GM12878 (cell line): ENCODE measurements at regions not wholly inside any gene's neighbourhood (a gene's known extent, or its start where the extent isn't known, plus 50 kb on each side); places are given as distances from the start of the nearest gene placed in this dataset.

ENCODE experiments used
- ATAC-seq: fragments of 200-7000 bp; cut with Tn5 transposase; 3 replicates; pipeline ENCODE4 v1.9.1; 2020; ENCODE audit warnings: mild to moderate bottlenecking, moderate library complexity
- BruUV-seq: library from RNA; stranded (reverse); fragments of 400-500 nt; replicated peaks from 2 replicates; lab custom pipeline; 2021; lab: Mats Ljungman, UMichigan
- CTCF ChIA-PET: fragments of 300-600 bp; sonication (Branson Sonifier 250); formaldehyde crosslinking; extraction: SDS; loops from one replicate; lab custom pipeline; 2021; ENCODE audit warnings: inconsistent platforms; lab: Yijun Ruan, JAX
- POLR2A ChIA-PET: fragments of 350-600 bp; formaldehyde crosslinking; extraction: SDS; loops from one replicate; lab custom pipeline; 2021; ENCODE audit warnings: inconsistent platforms; lab: Charles Lee
- RAD21 ChIA-PET: fragments of 300-600 bp; sonication (Branson Sonifier 250); formaldehyde crosslinking; loops from one replicate; lab custom pipeline; 2023; ENCODE audit warnings: antibody characterized with exemption; ENCODE audit not compliant: unreplicated experiment; lab: Charles Lee
- SMC1A ChIA-PET: fragments of 300-600 bp; sonication (Branson Sonifier 250); formaldehyde crosslinking; loops from one replicate; lab custom pipeline; 2023; ENCODE audit not compliant: unreplicated experiment, uncharacterized antibody; lab: Charles Lee
- DNase-seq: peaks from one replicate; pipeline ENCODE4 v3.0.0-alpha.2; 2011; ENCODE audit warnings: low read depth, low spot score
- FAIRE-seq: peaks from 3 replicates; lab custom pipeline; 2011; peaks lifted over from hg19 to GRCh38; lab: Jason Lieb, UNC
- H2AFZ ChIP-seq: 2 replicates; pipeline ENCODE4 v1.6.0; 2011; ENCODE audit warnings: low read depth, low read length, control low read depth; ENCODE audit not compliant: control insufficient read depth
- H3K27ac ChIP-seq: 2 replicates; pipeline ENCODE4 v1.5.1; 2011; ENCODE audit warnings: control low read depth; ENCODE audit not compliant: control insufficient read depth, insufficient read depth
- H3K27me3 ChIP-seq, 2 experiments: replicated peaks in 1 of 2; 2 replicates each; pipeline versions ENCODE4 v1.6.0 to v1.6.1; 2011; ENCODE audit warnings: low read length in 1 of 2; ENCODE audit not compliant: control insufficient read depth in 2 of 2, insufficient read depth in 2 of 2
- H3K36me3 ChIP-seq, 2 experiments: 2 replicates each; pipeline ENCODE4 v1.5.1; 2011; ENCODE audit warnings: low read length in 1 of 2; ENCODE audit not compliant: control insufficient read depth in 2 of 2, insufficient read depth in 2 of 2
- H3K4me1 ChIP-seq: 2 replicates; pipeline ENCODE4 v1.6.1; 2011; ENCODE audit warnings: mild to moderate bottlenecking, low read length, moderate library complexity, mixed read lengths; ENCODE audit not compliant: control insufficient read depth, insufficient read depth
- H3K4me2 ChIP-seq: 2 replicates; pipeline ENCODE4 v1.6.0; 2011; ENCODE audit warnings: control low read depth; ENCODE audit not compliant: control insufficient read depth, insufficient read depth
- H3K4me3 ChIP-seq: fragments of 200-600 bp; sonication (generic); 2 replicates; pipeline ENCODE4 v1.5.1; 2016
- H3K79me2 ChIP-seq: 2 replicates; pipeline ENCODE4 v1.6.0; 2011; ENCODE audit warnings: low read length; ENCODE audit not compliant: control insufficient read depth, insufficient read depth
- H3K9ac ChIP-seq: 2 replicates; pipeline ENCODE4 v1.8.0; 2011; ENCODE audit warnings: low read length, control low read depth, mixed read lengths; ENCODE audit not compliant: control insufficient read depth, insufficient read depth
- H3K9me3 ChIP-seq: replicated peaks from 3 replicates; pipeline ENCODE4 v1.5.1; 2011; ENCODE audit warnings: mild to moderate bottlenecking, low read length; ENCODE audit not compliant: control insufficient read depth, insufficient read depth
- H4K20me1 ChIP-seq: 2 replicates; pipeline ENCODE4 v1.6.0; 2011; ENCODE audit not compliant: control insufficient read depth, insufficient read depth
- IRF4 ChIP-seq: IDR thresholded peaks from 2 replicates; pipeline ENCODE4 v1.6.1; 2011; ENCODE audit warnings: low read depth, low read length
- NRF1 ChIP-seq: conservative IDR thresholded peaks from 2 replicates; pipeline ENCODE4 v1.6.1; 2011; ENCODE audit warnings: mild to moderate bottlenecking, low read depth, low read length, improper control_type of control experiment
- RCOR1 ChIP-seq: conservative IDR thresholded peaks from 2 replicates; pipeline ENCODE4 v1.6.1; 2012; ENCODE audit warnings: low read depth, low read length, improper control_type of control experiment
- RUNX3 ChIP-seq: IDR thresholded peaks from 2 replicates; pipeline ENCODE4 v1.6.1; 2012; ENCODE audit warnings: low read length, inconsistent platforms
- SMARCA5 ChIP-seq: fragments of 450-650 bp; IDR thresholded peaks from 2 replicates; pipeline ENCODE4 v1.6.1; 2017; ENCODE audit warnings: mild to moderate bottlenecking
- TCF12 ChIP-seq: IDR thresholded peaks from 2 replicates; pipeline ENCODE4 v1.6.1; 2011; ENCODE audit warnings: low read depth, mild to moderate bottlenecking, low read length
- WGBS: methylation state at CpG from one replicate; pipeline ENCODE4 v1.1.6; 2016; ENCODE audit warnings: low lambda C conversion rate; ENCODE audit not compliant: insufficient replicate concordance, insufficient coverage; ENCODE audit errors: missing lambda C conversion rate; 5-methylcytosine and 5-hydroxymethylcytosine counted together
- in situ Hi-C: fragments of 300-500 bp; cut with MboI; formaldehyde crosslinking; loops from 9 replicates; pipeline ENCODE4 v1.14.3; 2018; ENCODE audit warnings: mixed read lengths
- intact Hi-C: fragments of 100-400 bp; cut with micrococcal nuclease; formaldehyde crosslinking; loops from one replicate; pipeline ENCODE4 v1.14.2; 2022; ENCODE audit not compliant: unreplicated experiment
- TF ChIP-seq, protein P1 (sequence below): IDR thresholded peaks from 2 replicates; pipeline ENCODE4 v1.6.1; 2012; ENCODE audit warnings: mild to moderate bottlenecking, low read depth, low read length
- TF ChIP-seq, protein P2 (sequence below): fragments of 450-650 bp; IDR thresholded peaks from 2 replicates; pipeline ENCODE4 v1.6.1; 2016; ENCODE audit warnings: mild to moderate bottlenecking

DNA sequence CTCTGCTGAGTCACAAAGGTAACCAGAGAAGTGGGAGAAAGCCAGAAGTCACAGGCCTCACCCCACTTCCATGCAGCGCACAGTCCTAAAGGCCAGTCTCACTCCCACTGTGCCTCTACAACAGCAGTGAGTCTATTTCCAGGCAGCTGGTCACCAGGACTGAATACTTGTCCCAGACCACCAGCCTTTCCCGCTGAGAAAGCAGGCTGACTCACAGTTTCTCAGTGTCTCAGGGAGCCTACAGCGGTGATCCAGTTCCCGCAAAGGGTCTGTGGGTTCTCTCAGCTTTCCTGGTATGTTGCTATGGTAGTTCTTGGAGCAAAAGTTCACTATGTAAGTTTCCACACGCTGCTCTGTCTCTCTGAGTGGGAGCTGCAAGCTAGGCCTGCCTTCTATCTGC lies 622.5 kb downstream of the RNF144A start:
- no peak for ATAC-seq
- no peak for DNase-seq
- ChIA-PET CTCF (interaction anchor here (0.7 to 1.1 kb wide), 2 partner anchors 15 to 183 kb away, joined by 3 read pairs; no protein-coding TSS in a partner anchor), SMC1A (interaction anchor here (0.8 to 1.4 kb wide), 3 partner anchors 9 to 17 kb away, joined by 3 to 4 read pairs (median 3); no protein-coding TSS in a partner anchor), RAD21 (no interaction called here), POLR2A (no interaction called here)
- Histone ChIP-seq H2AFZ (no peak overlapping the region), H3K4me1 (no peaks in the 10 kb centered on the region), H3K9ac (no peak overlapping the region), H3K27me3 (no peaks in the 10 kb centered on the region), H3K79me2 (no peaks in the 10 kb centered on the region), H4K20me1 (no peaks in the 10 kb centered on the region), H3K27ac (no peak overlapping the region), H3K36me3 (no peaks in the 10 kb centered on the region), H3K9me3 (no peaks in the 10 kb centered on the region; the same call in 2 of the 3 replicates), H3K4me2 (no peak overlapping the region), H3K4me3 (no peak overlapping the region)
- 32% methylated on average over 5 of the region's 5 CpGs for WGBS
- FAIRE-seq: no peak
- in situ Hi-C loops (no loop called here), intact Hi-C loops (no loop called here)
- TF ChIP-seq, protein P1, sequence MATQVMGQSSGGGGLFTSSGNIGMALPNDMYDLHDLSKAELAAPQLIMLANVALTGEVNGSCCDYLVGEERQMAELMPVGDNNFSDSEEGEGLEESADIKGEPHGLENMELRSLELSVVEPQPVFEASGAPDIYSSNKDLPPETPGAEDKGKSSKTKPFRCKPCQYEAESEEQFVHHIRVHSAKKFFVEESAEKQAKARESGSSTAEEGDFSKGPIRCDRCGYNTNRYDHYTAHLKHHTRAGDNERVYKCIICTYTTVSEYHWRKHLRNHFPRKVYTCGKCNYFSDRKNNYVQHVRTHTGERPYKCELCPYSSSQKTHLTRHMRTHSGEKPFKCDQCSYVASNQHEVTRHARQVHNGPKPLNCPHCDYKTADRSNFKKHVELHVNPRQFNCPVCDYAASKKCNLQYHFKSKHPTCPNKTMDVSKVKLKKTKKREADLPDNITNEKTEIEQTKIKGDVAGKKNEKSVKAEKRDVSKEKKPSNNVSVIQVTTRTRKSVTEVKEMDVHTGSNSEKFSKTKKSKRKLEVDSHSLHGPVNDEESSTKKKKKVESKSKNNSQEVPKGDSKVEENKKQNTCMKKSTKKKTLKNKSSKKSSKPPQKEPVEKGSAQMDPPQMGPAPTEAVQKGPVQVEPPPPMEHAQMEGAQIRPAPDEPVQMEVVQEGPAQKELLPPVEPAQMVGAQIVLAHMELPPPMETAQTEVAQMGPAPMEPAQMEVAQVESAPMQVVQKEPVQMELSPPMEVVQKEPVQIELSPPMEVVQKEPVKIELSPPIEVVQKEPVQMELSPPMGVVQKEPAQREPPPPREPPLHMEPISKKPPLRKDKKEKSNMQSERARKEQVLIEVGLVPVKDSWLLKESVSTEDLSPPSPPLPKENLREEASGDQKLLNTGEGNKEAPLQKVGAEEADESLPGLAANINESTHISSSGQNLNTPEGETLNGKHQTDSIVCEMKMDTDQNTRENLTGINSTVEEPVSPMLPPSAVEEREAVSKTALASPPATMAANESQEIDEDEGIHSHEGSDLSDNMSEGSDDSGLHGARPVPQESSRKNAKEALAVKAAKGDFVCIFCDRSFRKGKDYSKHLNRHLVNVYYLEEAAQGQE: no peak
- TF ChIP-seq NRF1 (no peak), RCOR1 (no peak), TCF12 (no peak), IRF4 (no peak), SMARCA5 (no peak), RUNX3 (no peak)
- TF ChIP-seq, protein P2, sequence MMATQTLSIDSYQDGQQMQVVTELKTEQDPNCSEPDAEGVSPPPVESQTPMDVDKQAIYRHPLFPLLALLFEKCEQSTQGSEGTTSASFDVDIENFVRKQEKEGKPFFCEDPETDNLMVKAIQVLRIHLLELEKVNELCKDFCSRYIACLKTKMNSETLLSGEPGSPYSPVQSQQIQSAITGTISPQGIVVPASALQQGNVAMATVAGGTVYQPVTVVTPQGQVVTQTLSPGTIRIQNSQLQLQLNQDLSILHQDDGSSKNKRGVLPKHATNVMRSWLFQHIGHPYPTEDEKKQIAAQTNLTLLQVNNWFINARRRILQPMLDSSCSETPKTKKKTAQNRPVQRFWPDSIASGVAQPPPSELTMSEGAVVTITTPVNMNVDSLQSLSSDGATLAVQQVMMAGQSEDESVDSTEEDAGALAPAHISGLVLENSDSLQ: no peak
- BruUV-seq: no TSS peak
